ENCODE measurements at regions not wholly inside any gene's neighbourhood (a gene's known extent, or its start where the extent isn't known, plus 50 kb on each side); places are given as distances from the start of the nearest gene placed in this dataset.
"Not testable (repeated sequence)": the region's sequence is repeated elsewhere in the genome, so short reads cannot be mapped to it uniquely, and the experiment has no call there.

- no peak for DNase-seq
These were observed 710.2 kb upstream of the ACO1 start for GRCh38 chr9:31674264-31674663.

GRCh38 chr9:31677415-31677814, 707.0 kb upstream of the ACO1 start:
- DNase-seq: no peak

GRCh38 chr9:31677877-31678276, 706.6 kb upstream of the ACO1 start:
- no peak for DNase-seq

- no peak for DNase-seq
These were observed 701.3 kb upstream of the ACO1 start for GRCh38 chr9:31683116-31683515.

GRCh38 chr9:31697956-31698355, 686.5 kb upstream of the ACO1 start:
- DNase-seq: no peak

- DNase-seq: no peak
These were observed 684.6 kb upstream of the ACO1 start for GRCh38 chr9:31699836-31700235.

GRCh38 chr9:31700252-31701045, 684.0 kb upstream of the ACO1 start:
- DNase-seq: no peak

GRCh38 chr9:31702957-31703356, 681.5 kb upstream of the ACO1 start:
- no peak for DNase-seq

- DNase-seq: peak; percentile 45
These were observed 669.2 kb upstream of the ACO1 start for GRCh38 chr9:31715250-31715649.

GRCh38 chr9:31719262-31719661, 665.2 kb upstream of the ACO1 start:
- DNase-seq: no peak

GRCh38 chr9:31730398-31730797, 654.0 kb upstream of the ACO1 start:
- DNase-seq: no peak

GRCh38 chr9:31733166-31733565, 651.3 kb upstream of the ACO1 start:
- no peak for DNase-seq

- no peak for DNase-seq
These were observed 647.8 kb upstream of the ACO1 start for GRCh38 chr9:31736581-31737179.

- DNase-seq: no peak
These were observed 643.7 kb upstream of the ACO1 start for GRCh38 chr9:31740705-31741104.

- DNase-seq: no peak
These were observed 639.9 kb upstream of the ACO1 start for GRCh38 chr9:31744589-31744988.

- no peak for DNase-seq
These were observed 639.0 kb upstream of the ACO1 start for GRCh38 chr9:31745468-31745867.

GRCh38 chr9:31745886-31746285, 638.6 kb upstream of the ACO1 start:
- no peak for DNase-seq

- no peak for DNase-seq
These were observed 630.7 kb upstream of the ACO1 start for GRCh38 chr9:31753756-31754155.

GRCh38 chr9:31759703-31760102, 624.7 kb upstream of the ACO1 start:
- DNase-seq: no peak

GRCh38 chr9:31774021-31774420, 610.4 kb upstream of the ACO1 start:
- not testable (repeated sequence) for DNase-seq

- DNase-seq: no peak
These were observed 609.9 kb upstream of the ACO1 start for GRCh38 chr9:31774571-31774970.

- no peak for DNase-seq
These were observed 608.0 kb upstream of the ACO1 start for GRCh38 chr9:31776471-31776870.

- DNase-seq: no peak
These were observed 601.0 kb upstream of the ACO1 start for GRCh38 chr9:31783491-31783890.

GRCh38 chr9:31790720-31791119, 593.7 kb upstream of the ACO1 start:
- no peak for DNase-seq
